ENCODE measurements at regions not wholly inside any gene's neighbourhood (a gene's known extent, or its start where the extent isn't known, plus 50 kb on each side); places are given as distances from the start of the nearest gene placed in this dataset.

GRCh38 chr13:111665691-111666095 is 345.3 kb downstream of the TEX29 start:
- Mint-ChIP-seq H3K27me3 (ENCODE audit: low read depth) (no peaks in the 10 kb centered on the region), H3K27ac (no peak overlapping the region), H3K4me1 (0 out of 2 replicates have a peak, but pooled peaks cover 4% of the 10 kb centered on the region), H3K36me3 (no peaks in the 10 kb centered on the region), H3K9me3 (no peaks in the 10 kb centered on the region; the same call in 1 of the 2 replicates), H3K4me3 (no peak overlapping the region)
- ChIA-PET POLR2A (no interaction called here), CTCF (interaction anchor here (0.8 kb wide), 1 partner anchor 161 kb away, joined by 3 read pairs; no protein-coding TSS in a partner anchor)
- ATAC-seq (no peak), DNase-seq (ENCODE audit: low spot score) (no peak)
- TF ChIP-seq ESRRA (CRISPR knock-in tag; IDR thresholded peaks at IDR 0.05; ENCODE audit: borderline replicate concordance) (no peak), GRHL2 (CRISPR knock-in tag; IDR thresholded peaks at IDR 0.05; ENCODE audit: insufficient replicate concordance, severe bottlenecking) (no peak), FOXK1 (CRISPR knock-in tag; IDR thresholded peaks at IDR 0.05) (no peak)

- no peaks in the 10 kb centered on the region for H3K27me3 Mint-ChIP-seq (ENCODE audit: low read depth)
- DNase-seq (ENCODE audit: low spot score) (no peak), ATAC-seq (no peak)
- H3K36me3 Mint-ChIP-seq: no peaks in the 10 kb centered on the region
- ChIA-PET CTCF (no interaction called here), POLR2A (no interaction called here)
- H3K4me1 Mint-ChIP-seq: 0 out of 2 replicates have a peak, but pooled peaks cover 4% of the 10 kb centered on the region
- no peak overlapping the region for H3K27ac Mint-ChIP-seq
- no peak overlapping the region for H3K4me3 Mint-ChIP-seq
- no peaks in the 10 kb centered on the region; the same call in 1 of the 2 replicates for H3K9me3 Mint-ChIP-seq
- TF ChIP-seq, protein P1, sequence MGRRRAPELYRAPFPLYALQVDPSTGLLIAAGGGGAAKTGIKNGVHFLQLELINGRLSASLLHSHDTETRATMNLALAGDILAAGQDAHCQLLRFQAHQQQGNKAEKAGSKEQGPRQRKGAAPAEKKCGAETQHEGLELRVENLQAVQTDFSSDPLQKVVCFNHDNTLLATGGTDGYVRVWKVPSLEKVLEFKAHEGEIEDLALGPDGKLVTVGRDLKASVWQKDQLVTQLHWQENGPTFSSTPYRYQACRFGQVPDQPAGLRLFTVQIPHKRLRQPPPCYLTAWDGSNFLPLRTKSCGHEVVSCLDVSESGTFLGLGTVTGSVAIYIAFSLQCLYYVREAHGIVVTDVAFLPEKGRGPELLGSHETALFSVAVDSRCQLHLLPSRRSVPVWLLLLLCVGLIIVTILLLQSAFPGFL (CRISPR knock-in tag; IDR thresholded peaks at IDR 0.05; ENCODE audit: borderline replicate concordance): no peak
- no peak for TF ChIP-seq ZNF423 (CRISPR knock-in tag; IDR thresholded peaks at IDR 0.05)
- no peak for TF ChIP-seq KAT7 (CRISPR knock-in tag; IDR thresholded peaks at IDR 0.05; ENCODE audit: borderline replicate concordance)
- no peak for TF ChIP-seq ZNF219 (CRISPR knock-in tag; IDR thresholded peaks at IDR 0.05; ENCODE audit: borderline replicate concordance)
These were observed 345.8 kb downstream of the TEX29 start for GRCh38 chr13:111666164-111666776.

- ChIA-PET CTCF (no interaction called here), POLR2A (no interaction called here)
- Mint-ChIP-seq H3K36me3 (no peaks in the 10 kb centered on the region), H3K4me1 (0 out of 2 replicates have a peak, but pooled peaks cover 4% of the 10 kb centered on the region), H3K27ac (no peak overlapping the region), H3K4me3 (no peak overlapping the region), H3K9me3 (no peaks in the 10 kb centered on the region), H3K27me3 (ENCODE audit: low read depth) (no peaks in the 10 kb centered on the region)
- DNase-seq (ENCODE audit: low spot score): no peak
- no peak for ATAC-seq
- TF ChIP-seq SMAD3 (CRISPR knock-in tag; IDR thresholded peaks at IDR 0.05; ENCODE audit: borderline replicate concordance): no peak
- TF ChIP-seq ZMAT4 (CRISPR knock-in tag; IDR thresholded peaks at IDR 0.05): no peak
- no peak for TF ChIP-seq JUN (CRISPR knock-in tag; IDR thresholded peaks at IDR 0.05)
- no peak for TF ChIP-seq STAT6 (CRISPR knock-in tag; conservative IDR thresholded peaks at IDR 0.05; ENCODE audit: low read depth)
- no peak for TF ChIP-seq CTCF (IDR thresholded peaks at IDR 0.05)
- no peak for TF ChIP-seq ZNF425 (CRISPR knock-in tag; conservative IDR thresholded peaks at IDR 0.05)
- no peak for TF ChIP-seq GRHL2 (CRISPR knock-in tag; IDR thresholded peaks at IDR 0.05; ENCODE audit: insufficient replicate concordance, severe bottlenecking)
- no peak for TF ChIP-seq TEAD4 (CRISPR knock-in tag; IDR thresholded peaks at IDR 0.05)
- no peak for TF ChIP-seq PRDM15 (CRISPR knock-in tag; IDR thresholded peaks at IDR 0.05)
- TF ChIP-seq RORB (CRISPR knock-in tag; IDR thresholded peaks at IDR 0.05): no peak
- no peak for TF ChIP-seq GTF2I (CRISPR knock-in tag; conservative IDR thresholded peaks at IDR 0.05)
These were observed 347.3 kb downstream of the TEX29 start for GRCh38 chr13:111667757-111668156.

All from WTC11 (cell line).